ENCODE measurements at regions not wholly inside any gene's neighbourhood (a gene's known extent, or its start where the extent isn't known, plus 50 kb on each side); places are given as distances from the start of the nearest gene placed in this dataset.
"Not testable (repeated sequence)": the region's sequence is repeated elsewhere in the genome, so short reads cannot be mapped to it uniquely, and the experiment has no call there.

- DNase-seq (ENCODE audit: low spot score): no peak
These were observed 102.0 kb downstream of the VPREB1 start for GRCh38 chr22:22346401-22347107.

GRCh38 chr22:22348127-22348814 is 103.7 kb downstream of the VPREB1 start:
- DNase-seq (ENCODE audit: low spot score): no peak

GRCh38 chr22:22348815-22349454 is 104.3 kb downstream of the VPREB1 start:
- DNase-seq (ENCODE audit: low spot score): no peak

GRCh38 chr22:22349455-22349836 is 104.9 kb downstream of the VPREB1 start:
- DNase-seq (ENCODE audit: low spot score): no peak

- no peak for DNase-seq (ENCODE audit: low spot score)
These were observed 106.8 kb downstream of the VPREB1 start for GRCh38 chr22:22351366-22351765.

- DNase-seq (ENCODE audit: low spot score): no peak
These were observed 107.9 kb downstream of the VPREB1 start for GRCh38 chr22:22352371-22352999.

GRCh38 chr22:22355096-22355834 is 110.7 kb downstream of the VPREB1 start:
- no peak for DNase-seq (ENCODE audit: low spot score)

GRCh38 chr22:22357024-22357883 is 112.7 kb downstream of the VPREB1 start:
- peak; percentile 79 for DNase-seq (ENCODE audit: low spot score)

- no peak for DNase-seq (ENCODE audit: low spot score)
These were observed 113.6 kb downstream of the VPREB1 start for GRCh38 chr22:22358152-22358551.

- no peak for DNase-seq (ENCODE audit: low spot score)
These were observed 114.1 kb downstream of the VPREB1 start for GRCh38 chr22:22358686-22359085.

- DNase-seq (ENCODE audit: low spot score): no peak
These were observed 114.9 kb downstream of the VPREB1 start for GRCh38 chr22:22359465-22359864.

GRCh38 chr22:22360014-22360413 is 115.4 kb downstream of the VPREB1 start:
- DNase-seq (ENCODE audit: low spot score): no peak

- no peak for DNase-seq (ENCODE audit: low spot score)
These were observed 117.7 kb downstream of the VPREB1 start for GRCh38 chr22:22362311-22362710.

- no peak for DNase-seq (ENCODE audit: low spot score)
These were observed 118.3 kb downstream of the VPREB1 start for GRCh38 chr22:22362936-22363335.

GRCh38 chr22:22364207-22364606 is 119.6 kb downstream of the VPREB1 start:
- no peak for DNase-seq (ENCODE audit: low spot score)

GRCh38 chr22:22366537-22366936 is 122.0 kb downstream of the VPREB1 start:
- DNase-seq (ENCODE audit: low spot score): no peak

GRCh38 chr22:22368516-22368915 is 123.9 kb downstream of the VPREB1 start:
- no peak for DNase-seq (ENCODE audit: low spot score)

- DNase-seq (ENCODE audit: low spot score): not testable (repeated sequence)
These were observed 124.8 kb downstream of the VPREB1 start for GRCh38 chr22:22369219-22369963.

- DNase-seq (ENCODE audit: low spot score): no peak
These were observed 125.3 kb downstream of the VPREB1 start for GRCh38 chr22:22369964-22370270.

GRCh38 chr22:22371031-22371541 is 126.5 kb downstream of the VPREB1 start:
- no peak for DNase-seq (ENCODE audit: low spot score)
